ENCODE measurements at regions not wholly inside any gene's neighbourhood (a gene's known extent, or its start where the extent isn't known, plus 50 kb on each side); places are given as distances from the start of the nearest gene placed in this dataset.

DNA sequence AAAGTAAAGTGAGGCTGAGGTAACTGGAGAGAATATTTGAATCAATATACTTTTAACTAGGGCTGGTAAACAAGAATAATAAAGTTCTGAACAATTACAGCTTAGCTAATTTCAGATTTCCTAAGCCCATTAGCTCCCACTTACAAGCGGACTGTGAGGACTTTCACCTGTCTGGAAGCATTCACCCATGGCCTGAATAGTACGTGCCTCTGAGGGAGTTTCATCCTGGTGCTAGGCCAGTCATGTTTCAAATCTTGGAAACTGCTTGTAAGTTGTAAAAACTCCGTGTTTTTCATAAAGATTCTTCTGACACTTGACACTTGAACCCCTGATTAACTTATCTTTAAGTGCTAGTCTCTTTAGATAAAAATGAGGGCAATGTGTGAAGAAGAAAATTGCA lies 975.2 kb upstream of the GHITM start:
- no peak for DNase-seq (ENCODE audit: low read depth in 3 of 3)

DNA sequence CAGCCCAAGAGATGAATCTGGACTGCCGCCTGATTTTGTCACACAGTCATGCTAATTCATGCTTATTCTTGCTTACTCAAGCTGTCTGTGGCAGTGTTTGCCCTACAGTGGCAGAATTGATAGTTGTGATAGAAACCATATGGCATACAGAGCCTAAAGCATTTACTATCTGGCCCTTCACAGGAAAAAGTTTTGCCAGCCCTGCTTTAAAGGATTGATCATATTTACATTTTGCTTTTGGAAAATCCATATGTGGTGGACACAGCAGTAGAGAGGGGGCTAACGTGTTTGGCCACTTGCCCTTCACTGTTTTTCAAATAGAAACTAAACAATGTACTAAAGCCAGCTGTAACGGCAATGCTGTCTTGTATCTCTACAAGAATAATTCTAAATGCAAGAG lies 974.0 kb upstream of the GHITM start:
- no peak for DNase-seq (ENCODE audit: low read depth in 3 of 3)

- no peak for DNase-seq (ENCODE audit: low read depth in 3 of 3)
Measured at GRCh38 chr10:83166344-83166743, 973.0 kb upstream of the GHITM start.

DNA sequence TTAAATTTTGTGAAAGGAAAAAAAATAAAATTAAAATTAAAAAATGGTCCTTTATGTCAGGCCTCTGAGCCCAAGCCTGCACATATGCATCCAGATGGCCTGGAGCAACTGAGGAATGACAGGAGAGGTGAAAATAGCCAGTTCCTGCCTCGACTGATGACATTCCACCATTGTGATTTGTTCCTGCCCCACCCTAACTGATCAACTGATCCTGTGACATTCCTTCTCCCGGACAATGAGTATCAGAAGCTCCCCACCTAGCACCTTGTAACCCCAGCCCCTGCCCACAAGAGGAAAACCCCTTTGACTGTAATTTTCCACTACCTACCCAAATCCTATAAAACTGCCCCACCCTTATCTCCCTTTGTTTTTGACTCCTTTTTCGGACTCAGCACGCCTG lies 972.2 kb upstream of the GHITM start:
- no peak for DNase-seq (ENCODE audit: low read depth in 3 of 3)

DNA sequence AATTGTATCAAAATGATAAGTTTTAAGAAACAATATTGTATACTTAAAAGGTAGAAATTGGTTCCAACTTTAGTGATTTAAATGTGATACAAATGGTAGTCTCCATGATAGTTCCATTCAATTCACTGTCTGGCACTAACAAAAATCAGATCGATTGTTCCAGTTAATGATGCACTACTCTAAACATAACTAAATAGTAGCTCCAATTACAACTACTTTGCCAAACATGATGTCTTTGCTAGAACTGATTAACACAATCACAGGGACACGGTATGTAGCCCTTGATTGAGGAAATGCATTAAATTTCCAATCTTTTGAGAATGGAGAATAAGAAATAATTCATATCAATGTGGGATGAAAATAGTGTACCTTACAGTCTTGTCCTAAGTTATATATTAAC lies 962.4 kb upstream of the GHITM start:
- no peak for DNase-seq (ENCODE audit: low read depth in 3 of 3)

DNA sequence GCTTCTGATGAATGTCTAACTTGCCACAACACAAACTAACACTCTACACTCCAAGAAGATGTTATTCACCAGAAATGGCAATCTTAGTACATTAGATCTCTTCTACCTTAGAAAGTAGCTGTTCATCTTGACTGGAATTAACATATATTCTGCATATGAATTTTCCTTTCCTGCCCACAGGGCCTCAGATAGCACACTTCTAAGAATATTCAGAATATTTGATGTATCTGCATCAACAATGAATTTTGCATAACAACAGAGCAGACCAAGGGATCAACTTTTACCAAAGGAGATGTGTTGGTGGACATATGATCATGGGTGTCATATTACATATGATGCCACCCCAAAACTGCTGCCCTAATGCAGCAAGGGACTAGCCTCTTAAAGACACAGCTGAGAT lies 960.8 kb upstream of the GHITM start:
- DNase-seq (ENCODE audit: low read depth in 3 of 3): no peak

DNA sequence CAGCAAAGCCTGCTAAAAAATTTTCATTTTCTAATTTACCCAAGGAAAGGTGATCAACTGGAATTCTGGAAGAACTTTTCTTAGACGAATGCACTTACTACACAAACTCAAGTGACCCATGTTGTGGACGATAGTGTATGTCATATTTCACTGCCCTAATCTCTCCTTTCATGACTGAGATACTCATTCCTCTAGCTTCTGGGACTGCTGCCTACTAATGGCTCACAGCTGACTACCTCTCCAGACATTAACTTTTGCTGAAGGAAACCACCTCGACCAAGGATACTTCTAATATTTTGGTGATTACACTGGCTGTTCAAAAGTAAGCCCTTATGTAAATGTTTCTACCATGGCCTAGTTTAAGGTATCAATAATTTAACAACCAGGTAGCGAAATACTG lies 959.9 kb upstream of the GHITM start:
- no peak for DNase-seq (ENCODE audit: low read depth in 3 of 3)

- DNase-seq (ENCODE audit: low read depth in 3 of 3): no peak
Measured at GRCh38 chr10:83182076-83182475, 957.2 kb upstream of the GHITM start.

DNA sequence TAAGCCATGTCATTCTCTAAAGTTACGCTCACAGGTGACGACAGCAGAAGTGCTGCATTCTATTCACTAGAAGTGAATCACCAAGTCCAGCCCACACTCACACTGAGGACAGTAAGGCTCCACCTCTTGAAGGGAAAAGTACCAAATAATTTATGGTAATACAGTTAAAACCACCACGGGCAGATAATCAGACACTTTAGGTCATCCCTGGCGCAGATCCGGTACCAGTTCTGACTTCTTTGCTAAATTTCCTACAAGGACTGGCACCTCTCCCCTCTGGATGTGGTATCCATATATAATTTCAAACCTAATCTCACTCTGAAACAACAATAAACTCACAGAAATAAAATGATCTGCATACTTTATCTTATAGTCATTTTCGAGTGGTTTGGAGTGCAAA lies 954.7 kb upstream of the GHITM start:
- no peak for DNase-seq (ENCODE audit: low read depth in 3 of 3)

GRCh38 chr10:83190614-83191013 lies 948.7 kb upstream of the GHITM start:
- no peak for DNase-seq (ENCODE audit: low read depth in 3 of 3)

DNA sequence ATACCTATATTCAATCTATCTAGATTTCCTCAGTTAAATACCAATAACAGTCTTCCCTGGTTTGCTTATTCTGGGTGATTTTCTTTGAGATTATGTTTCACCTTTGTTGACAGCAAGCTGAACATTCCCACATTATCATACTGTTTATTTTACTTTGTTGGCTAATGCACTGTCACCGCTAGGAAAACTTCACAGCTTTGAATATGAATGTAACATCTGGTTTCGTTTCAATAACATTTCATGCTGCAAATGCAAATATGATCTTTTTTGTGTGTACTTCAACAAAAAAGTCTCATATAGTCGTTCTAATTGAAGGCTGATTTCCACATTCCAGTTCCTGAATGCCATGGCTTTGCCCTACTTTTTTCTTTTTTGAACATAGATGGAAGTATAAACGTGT lies 946.3 kb upstream of the GHITM start:
- no peak for DNase-seq (ENCODE audit: low read depth in 3 of 3)

DNA sequence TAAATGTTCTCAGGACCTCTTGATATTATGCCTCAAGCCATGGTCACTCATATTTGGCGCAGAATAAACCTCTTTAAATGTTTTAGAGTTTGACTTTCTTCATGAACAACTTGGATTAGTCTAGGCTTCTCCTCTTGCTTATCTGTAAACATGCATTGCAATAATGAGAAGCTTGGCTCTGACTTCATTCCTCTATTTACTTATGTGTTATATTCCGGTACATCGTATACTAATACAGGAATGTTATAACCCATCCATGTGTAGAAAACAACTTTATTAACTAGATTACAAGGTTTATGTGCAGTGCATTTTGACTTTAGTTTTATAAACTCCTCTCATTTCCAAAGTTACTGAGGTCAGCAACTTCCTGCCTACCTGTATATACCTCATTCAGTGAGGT lies 944.3 kb upstream of the GHITM start:
- no peak for DNase-seq (ENCODE audit: low read depth in 3 of 3)

DNA sequence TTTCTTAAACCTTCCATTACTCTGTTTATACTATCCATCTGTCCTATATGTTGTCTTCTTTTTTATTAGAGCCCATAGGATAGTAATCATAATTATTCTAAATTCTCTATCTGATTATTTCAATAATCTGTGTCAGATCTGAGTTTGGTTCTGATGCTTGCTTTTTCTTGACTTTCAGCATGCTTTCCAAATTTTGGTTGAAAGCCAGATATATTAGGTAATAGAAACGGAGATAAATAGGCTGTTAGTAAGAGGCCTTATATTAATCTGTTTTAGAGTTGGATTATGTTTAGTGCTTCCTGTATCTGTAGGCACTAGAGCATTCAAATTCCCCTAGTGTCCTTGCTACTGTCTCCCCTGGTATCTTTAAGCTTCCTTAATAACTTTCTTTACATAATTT lies 939.9 kb upstream of the GHITM start:
- no peak for DNase-seq (ENCODE audit: low read depth in 3 of 3)

GRCh38 chr10:83205861-83206260 lies 933.4 kb upstream of the GHITM start:
- DNase-seq (ENCODE audit: low read depth in 3 of 3): no peak

GRCh38 chr10:83212632-83213334 lies 926.5 kb upstream of the GHITM start:
- DNase-seq (ENCODE audit: low read depth in 3 of 3): no peak

DNA sequence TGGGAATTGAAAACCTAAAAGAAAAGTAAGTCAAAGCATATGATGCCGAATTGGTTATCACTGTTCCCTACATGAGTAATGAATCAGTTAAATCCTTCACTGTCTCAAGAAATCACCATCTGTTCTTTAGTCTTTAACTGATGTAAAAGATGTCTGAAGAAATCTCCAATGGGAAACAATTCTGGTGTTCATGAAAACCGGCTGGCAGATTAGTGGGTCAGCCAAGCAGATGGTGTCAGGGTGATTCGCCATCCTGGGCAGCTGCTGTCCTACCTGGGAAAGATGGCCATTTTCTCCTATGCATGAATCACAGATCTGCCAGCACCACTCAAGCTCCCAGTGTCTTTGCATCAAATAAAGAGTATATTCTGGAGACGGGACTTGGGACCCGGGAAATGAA lies 925.2 kb upstream of the GHITM start:
- no peak for DNase-seq (ENCODE audit: low read depth in 3 of 3)

DNA sequence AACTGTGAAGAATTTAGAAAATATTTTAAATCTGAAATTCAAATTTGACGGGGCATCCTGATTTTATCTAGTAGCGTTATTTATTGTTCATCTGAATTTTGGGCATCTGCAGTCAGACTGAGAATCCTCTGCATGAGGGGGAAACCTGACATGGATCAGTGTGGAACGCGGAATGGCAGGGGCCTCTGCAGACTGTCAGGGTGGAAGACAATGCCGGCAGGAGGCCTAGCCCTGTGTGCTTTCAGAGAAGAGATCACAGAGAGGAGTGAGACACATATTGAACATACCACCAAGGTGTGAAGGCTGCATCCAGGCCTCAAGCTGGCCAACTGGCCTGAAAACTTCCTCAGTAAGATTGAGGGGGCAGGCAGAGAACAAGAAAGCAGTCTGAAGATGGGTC lies 921.1 kb upstream of the GHITM start:
- no peak for DNase-seq (ENCODE audit: low read depth in 3 of 3)

DNA sequence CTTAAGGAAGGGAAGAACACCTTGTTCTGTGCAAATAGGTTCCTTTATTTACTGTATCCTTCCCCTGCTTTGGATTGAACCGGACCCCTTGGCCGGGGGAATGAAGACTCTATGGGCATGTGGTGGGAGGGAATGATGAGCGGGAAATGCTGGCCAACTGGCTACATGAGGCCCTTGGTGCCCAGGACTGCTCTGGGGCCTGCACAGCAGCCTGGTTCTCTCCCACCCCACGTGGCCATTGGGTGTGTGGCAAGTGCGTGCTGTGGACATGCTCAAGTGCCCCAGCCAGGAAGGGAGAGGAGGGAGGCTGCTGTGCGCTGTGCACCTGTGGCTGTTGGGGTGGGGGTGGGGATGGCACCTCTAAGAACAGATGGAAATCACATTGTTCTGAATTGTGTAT lies 917.0 kb upstream of the GHITM start:
- DNase-seq (ENCODE audit: low read depth in 3 of 3): no peak

GRCh38 chr10:83222832-83223742 lies 916.2 kb upstream of the GHITM start:
- DNase-seq (ENCODE audit: low read depth in 3 of 3): no peak

GRCh38 chr10:83225781-83226180 lies 913.5 kb upstream of the GHITM start:
- no peak for DNase-seq (ENCODE audit: low read depth in 3 of 3)

DNA sequence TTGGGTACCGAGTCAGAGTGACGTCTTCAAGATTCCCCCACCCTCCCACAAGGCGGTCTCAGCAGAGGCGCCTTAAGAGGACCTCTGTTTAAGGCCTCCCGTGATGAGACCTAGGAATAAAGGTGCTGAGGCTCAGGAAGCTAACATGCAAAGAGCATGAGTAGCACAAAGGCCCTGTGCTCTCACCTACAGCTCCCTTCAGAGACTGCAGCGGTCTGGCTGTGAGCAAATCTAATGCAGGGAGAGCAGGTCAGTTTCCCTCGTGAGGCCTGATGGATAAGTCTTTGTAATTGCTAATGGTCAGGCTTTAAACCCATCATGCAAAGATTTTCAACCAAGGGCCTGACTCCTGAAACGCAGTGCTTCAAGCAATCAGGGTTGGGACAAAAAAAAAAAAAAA lies 909.3 kb upstream of the GHITM start:
- no peak for DNase-seq (ENCODE audit: low read depth in 3 of 3)

DNA sequence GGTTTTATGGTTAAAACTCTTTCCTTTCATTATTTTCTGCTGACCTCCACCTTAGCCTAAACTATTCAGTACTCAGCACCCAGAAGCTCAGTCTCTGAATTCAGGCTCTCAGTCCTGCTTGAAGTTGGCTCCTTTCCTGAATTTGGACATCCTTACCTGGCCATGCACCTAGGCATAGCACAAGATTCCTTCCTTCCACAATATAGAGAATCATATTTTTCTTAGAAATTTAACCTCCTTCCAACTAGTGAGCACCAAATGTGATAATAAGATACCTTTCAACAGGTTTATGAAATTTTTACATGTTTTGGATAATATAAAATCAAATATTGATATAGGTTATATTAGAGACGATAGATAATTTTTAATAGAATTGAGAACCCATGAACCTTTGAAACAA lies 905.6 kb upstream of the GHITM start:
- no peak for DNase-seq (ENCODE audit: low read depth in 3 of 3)

DNA sequence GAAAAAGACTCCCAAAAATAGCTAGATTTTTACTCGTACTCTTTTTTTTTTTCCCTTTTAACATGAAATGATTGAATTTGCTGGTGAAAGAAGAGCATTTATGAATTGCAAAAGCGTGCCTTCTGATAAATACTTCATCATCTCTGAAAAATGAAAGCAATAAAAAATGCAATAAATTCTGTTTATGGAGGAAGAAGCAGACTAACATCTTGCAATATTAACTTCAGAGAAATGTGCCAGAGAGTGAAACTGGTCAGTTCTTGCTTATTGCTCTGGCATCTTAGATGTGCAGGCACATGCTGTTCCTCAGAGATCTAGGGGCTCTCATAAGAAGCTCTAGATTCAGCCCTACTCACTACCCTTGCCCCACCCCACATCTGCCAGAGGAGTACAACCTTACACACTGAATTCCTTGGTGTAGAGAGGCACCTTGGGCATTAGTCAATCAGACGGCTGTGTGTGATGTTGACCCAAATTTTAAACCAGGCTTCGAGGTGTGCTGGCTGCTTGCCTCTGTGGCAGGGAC lies 891.1 kb upstream of the GHITM start:
- DNase-seq (ENCODE audit: low read depth in 3 of 3): no peak

Measured in stimulated activated CD4-positive, alpha-beta T cell treated with anti-CD3 and anti-CD28 coated beads, TNF-alpha, amount 100 ng/mL, for 24 hours (primary cell).